CD4-positive, alpha-beta T cell treated with Interferon alpha-2 for 1 hour (primary cell): ENCODE measurements at regions not wholly inside any gene's neighbourhood (a gene's known extent, or its start where the extent isn't known, plus 50 kb on each side); places are given as distances from the start of the nearest gene placed in this dataset.

Source experiments
- DNase-seq, 2 donors: peaks; one replicate each; pipeline ENCODE4 v3.0.0-alpha.2; 2020 to 2022

- DNase-seq, result no peak
Measured at GRCh38 chr10:21257919-21258318, 267.6 kb downstream of the SKIDA1 start.

GRCh38 chr10:21257191-21257590 is 268.3 kb downstream of the SKIDA1 start:
- no peak for DNase-seq

DNA sequence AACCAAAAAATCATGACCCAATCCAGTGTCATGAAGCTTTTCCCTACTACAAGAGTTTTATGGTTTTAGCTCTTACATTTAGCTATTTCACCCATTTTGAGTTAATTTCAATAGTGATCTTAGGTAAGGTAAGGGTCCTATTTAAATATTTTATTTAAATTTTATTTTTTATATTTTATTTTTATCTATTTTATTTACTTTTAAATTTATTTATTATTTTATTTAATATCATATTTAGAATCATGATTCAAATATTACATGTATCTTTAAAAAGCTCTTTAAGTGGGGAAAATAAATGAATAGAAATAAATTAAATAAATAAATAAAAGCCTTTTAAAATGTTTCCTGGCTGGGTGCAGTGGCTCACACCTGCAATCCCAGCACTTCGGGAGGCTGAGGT is 276.0 kb downstream of the SKIDA1 start:
- no peak for DNase-seq

GRCh38 chr10:21247592-21247991 is 277.9 kb downstream of the SKIDA1 start:
- DNase-seq, result no peak

DNA sequence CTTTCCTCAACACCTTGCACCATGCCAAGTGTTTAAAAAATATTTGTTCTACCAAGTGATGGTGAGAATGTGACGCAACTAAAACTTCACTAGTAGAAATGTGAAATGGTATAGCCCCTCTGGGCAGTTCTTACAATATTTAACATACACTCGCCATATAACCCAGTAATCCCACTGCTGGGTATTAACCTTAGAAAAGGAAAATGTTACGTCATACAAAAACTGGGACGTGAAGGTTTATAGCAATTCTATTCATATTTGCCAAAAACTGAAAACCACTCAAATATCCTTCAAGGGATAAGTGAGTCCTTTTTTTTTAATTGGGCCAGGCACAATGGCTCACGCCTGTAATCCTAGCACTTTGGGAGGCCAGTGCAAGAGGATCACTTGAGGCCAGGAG is 279.3 kb downstream of the SKIDA1 start:
- no peak for DNase-seq

GRCh38 chr10:21243748-21244257 is 281.7 kb downstream of the SKIDA1 start:
- no peak for DNase-seq

- DNase-seq, result no peak
Measured at GRCh38 chr10:21242915-21243314, 282.6 kb downstream of the SKIDA1 start.

DNA sequence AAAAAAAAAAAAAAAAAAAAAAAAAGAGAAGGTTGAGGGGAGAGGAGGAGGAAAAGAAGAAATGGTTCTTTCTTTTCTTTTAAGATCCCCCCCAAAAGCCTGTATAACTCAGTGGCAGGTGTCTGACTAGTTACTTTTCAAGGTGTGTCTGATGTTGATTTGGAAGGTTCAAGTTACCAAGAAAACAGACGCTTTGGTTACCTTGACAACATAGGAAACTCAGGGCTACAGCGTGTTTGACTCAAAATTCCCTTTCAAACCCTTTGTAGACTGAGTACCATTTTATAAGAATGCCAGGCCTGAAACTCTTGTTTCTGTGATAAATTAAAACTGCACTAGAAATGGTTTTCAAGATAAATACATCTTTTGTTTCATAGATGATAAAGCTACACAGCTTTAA is 286.8 kb downstream of the SKIDA1 start:
- DNase-seq, result no peak

- no peak for DNase-seq
Measured at GRCh38 chr10:21238044-21238443, 287.4 kb downstream of the SKIDA1 start.

GRCh38 chr10:21234761-21235160 is 290.7 kb downstream of the SKIDA1 start:
- no peak for DNase-seq

- no peak for DNase-seq
Measured at GRCh38 chr10:21230219-21230618, 295.3 kb downstream of the SKIDA1 start.

DNA sequence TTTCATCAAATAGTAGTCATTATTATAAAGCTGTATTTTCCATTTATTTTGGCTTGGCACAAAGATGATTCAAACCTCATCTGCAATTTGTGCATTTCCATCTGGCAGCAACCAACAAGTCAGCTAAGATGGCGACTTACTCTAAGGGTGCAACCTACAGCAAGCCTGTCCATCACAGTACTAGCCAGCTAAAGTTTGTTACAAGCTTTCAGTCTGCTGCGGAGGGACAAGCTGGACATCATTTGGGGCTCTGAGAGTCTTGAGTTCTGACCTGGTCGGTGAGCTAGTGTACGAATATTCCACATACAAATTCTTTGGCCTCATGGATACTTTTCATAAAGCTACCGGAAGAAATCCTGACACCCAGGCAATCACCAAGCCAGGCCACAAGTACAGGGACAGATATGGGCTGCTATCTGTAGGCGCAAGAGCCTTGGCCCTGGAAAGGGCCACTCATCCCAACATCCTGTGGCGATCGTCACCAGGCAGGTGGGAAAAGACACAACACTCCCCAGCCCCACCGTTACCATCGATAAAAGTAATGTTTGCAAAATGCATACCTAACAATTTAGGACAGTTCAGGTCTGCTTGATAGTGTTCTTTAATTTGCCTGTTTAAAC is 307.6 kb downstream of the SKIDA1 start:
- DNase-seq, result no peak

- no peak for DNase-seq
Measured at GRCh38 chr10:21217107-21217506, 308.4 kb downstream of the SKIDA1 start.

GRCh38 chr10:21214329-21214728 is 311.2 kb downstream of the SKIDA1 start:
- no peak for DNase-seq

- DNase-seq, result no peak
Measured at GRCh38 chr10:21213381-21213780, 312.1 kb downstream of the SKIDA1 start.

GRCh38 chr10:21212912-21213311 is 312.6 kb downstream of the SKIDA1 start:
- no peak for DNase-seq

GRCh38 chr10:21212348-21212747 is 313.1 kb downstream of the SKIDA1 start:
- DNase-seq, result no peak

- no peak for DNase-seq
Measured at GRCh38 chr10:21209495-21209894, 312.4 kb upstream of the NEBL start.

GRCh38 chr10:21208666-21209316 is 311.7 kb upstream of the NEBL start:
- no peak for DNase-seq

- no peak for DNase-seq
Measured at GRCh38 chr10:21207852-21208646, 310.9 kb upstream of the NEBL start.

DNA sequence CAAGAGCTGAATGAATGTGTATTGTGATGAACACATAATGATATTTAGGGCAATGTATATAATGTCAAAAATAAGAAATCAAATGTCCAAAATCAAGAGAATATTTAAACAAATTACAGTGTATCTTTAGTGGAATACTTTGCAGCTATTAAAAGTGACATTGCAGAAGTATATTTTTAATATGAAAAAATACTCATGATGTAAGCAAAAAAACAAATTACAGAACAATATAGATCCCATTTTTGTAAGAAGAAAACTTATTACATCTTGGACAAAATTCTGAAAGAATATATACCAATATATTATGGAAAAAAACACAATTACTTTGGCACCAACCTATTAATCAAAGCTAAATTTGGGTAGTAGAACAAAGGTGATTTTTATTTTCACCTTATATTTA is 308.2 kb upstream of the NEBL start:
- DNase-seq, result no peak

GRCh38 chr10:21203473-21204107 is 306.5 kb upstream of the NEBL start:
- DNase-seq, result no peak

GRCh38 chr10:21202776-21203462 is 305.8 kb upstream of the NEBL start:
- no peak for DNase-seq
